SW480 (cell line): ENCODE measurements at regions not wholly inside any gene's neighbourhood (a gene's known extent, or its start where the extent isn't known, plus 50 kb on each side); places are given as distances from the start of the nearest gene placed in this dataset.
A peak's percentile ranks its signal among the peaks of the same experiment; 100 is the strongest.

Source experiments
- DNase-seq: peaks from one replicate; pipeline ENCODE4 v3.0.0-alpha.2; 2016; ENCODE audit warnings: low spot score

DNA sequence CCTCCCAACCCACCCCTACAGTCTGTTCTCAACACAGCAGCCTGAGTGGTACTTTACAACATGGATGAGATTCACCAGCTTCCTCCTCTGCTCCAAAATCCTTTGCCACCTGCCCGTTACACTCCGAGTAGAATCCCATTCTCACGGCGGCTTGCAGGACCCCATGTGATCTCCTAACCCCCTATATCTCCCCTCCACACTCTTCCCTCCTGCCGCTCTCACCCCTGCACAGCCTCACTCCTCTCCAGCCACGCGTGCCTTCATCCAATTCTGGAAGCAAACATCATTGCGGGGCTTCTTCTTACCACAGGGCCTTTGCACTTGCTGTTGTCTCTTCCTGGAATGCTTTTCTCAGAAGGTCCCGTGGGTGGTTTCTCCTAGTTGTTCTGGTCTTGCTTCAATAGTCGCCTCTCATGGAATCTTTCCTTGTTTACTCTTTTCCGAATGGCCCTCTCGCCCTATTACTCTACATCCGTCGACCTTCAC lies 472.3 kb downstream of the CDH26 start:
- DNase-seq, result no peak

DNA sequence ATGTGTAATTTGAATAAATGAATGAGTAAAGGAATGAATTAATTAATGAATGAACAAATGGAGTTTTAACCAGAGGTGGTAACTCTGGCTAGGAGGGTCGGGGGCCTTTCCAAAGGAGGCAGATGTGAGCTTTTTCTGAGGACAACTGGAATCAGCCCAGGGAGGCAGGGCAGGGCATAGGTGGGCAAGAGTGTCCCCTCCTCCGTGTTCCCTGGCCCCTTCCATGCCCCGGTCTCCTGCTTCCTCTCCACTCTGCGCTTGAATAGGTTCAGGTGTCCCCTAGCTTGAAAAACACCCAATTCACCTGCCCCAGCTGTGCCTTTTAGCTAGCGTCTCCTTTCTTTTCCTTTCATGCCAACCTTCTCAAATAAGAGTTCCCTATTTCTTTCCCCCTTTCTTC lies 473.1 kb downstream of the CDH26 start:
- no peak for DNase-seq

DNA sequence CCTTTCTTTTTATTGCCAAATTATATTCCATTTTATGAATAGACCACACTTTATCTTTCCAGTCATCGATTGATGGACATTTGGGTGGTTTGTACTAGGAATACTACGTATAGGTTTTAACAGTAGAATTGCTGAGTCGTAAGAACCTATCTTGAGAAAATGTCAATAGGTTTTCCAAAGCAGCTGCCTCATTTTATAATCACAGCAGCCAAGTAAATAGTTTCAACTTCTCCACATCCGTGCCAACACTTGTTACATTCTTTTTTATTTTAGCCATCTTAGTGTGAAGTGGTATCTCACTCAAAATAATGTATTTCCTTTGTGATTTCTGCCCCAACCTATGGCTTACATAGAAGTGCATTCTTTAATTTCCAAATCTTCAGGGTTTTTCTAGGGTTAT lies 479.2 kb downstream of the CDH26 start:
- no peak for DNase-seq

DNA sequence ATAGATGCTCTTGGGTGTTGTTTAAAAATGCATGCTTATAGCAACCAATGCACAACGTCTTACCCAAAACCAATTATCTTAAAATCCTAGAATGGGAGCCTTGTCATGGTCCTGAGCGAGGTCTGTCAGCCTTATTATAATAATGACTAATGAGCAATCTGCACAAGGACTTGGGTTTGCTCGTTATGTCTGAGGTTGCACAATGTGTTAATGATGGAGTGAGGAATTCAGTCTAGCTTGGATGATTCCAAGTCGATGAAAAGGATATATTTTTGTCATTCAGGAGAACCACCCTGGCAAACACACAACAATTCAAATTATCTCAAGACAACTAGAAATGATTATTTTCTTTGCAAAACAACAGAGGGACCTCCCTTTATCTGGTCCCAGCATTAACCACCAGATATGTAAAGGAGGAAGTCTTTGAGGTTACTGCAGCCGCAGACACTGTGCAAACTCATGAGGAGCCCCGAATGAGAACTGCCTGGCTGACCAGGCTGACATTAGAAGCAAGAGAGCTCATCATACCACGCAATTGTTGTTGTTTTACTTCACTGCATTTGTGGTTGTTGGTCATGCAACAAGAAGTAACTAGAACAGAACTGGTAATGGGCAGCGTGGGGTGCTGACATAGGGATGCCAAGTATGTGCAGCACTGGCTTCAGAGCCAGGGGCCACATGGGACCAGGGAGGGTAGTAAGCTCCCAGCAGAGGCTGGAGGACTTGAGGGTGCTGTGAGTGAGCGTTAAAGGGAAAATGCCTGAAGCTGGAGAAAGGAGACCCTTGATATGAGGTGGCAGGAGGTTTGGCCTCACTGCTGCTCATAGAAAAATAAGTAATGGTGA lies 488.3 kb downstream of the CDH26 start:
- DNase-seq, result no peak

DNA sequence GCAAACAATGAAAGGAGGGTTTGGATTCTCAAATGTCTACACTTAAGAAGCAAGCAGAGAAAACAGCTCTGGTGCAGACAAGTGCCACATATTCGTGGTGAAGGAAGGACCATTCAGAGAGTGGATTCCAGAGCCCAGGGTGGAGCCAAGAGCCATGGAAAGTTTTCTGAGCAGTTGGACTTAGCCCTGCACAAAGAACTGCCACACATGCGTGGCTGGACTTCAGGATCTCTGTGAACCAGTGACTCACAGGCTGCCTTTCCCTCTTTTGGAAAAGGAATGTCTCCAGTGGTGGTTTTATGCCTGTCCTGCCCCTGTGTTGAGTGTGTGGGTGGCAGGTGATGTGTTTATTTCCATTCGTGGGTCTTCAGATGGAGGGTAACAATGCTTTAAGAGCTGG lies 489.5 kb downstream of the CDH26 start:
- DNase-seq, result peak; percentile 79

DNA sequence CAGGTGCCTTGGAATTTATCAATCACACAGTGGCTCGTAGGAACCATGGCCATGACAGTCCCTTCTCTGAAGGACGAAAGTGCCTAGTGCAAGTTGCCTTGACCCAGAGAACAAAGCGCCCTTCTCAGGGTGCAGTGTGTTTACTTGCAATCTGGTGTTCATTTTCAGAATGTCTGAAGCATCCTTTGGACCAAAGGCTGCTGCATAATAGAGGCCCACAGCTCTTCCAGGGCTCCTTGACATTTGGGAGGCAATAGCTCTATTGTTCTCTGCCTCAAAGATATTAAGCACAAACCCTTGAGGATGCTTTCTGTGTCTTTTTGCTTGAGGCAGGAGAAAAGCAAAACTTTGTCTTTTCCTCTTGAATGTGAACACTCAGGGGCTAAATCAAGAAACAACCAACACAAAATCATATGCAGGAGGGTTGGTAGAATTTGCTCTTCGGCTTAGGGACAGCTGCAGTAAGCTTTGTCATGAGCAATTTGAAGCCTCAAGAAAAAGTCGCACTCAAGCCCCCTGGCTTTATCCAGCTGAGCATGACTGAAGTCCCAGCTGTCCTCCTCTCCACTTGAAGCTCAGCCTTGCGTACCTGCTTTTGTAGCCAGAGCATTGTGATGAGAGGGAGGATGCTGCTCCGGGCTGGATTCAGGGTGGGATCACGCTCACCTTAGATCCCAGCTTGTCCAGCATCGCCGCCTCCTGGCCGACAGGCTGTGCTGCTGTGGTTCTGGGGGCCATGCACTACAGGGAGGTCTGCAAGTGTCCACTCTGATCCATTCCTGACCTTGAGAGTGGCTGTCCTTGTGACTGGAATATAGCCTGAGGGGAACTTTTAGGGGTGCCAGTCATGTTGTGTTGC lies 495.4 kb downstream of the CDH26 start:
- DNase-seq, result no peak

DNA sequence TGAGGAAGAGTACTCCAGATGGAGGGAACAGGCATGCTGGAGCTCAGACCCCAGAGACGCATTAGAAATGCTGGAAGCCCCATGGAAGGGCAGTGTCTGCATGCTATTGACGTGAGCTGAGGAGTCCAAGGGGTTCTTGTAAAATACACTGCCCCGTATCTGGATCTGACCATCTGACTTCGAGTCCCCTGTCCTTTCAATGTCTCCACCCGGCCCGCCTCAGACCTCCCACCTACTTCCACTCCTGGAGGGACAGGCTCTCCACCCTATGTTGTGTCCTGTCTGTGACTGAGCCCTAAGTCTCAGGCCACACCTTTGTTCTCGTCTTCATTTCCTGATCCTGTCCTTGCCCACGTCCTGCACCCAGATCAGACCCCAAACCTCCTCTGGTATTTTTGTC lies 496.3 kb downstream of the CDH26 start:
- no peak for DNase-seq

DNA sequence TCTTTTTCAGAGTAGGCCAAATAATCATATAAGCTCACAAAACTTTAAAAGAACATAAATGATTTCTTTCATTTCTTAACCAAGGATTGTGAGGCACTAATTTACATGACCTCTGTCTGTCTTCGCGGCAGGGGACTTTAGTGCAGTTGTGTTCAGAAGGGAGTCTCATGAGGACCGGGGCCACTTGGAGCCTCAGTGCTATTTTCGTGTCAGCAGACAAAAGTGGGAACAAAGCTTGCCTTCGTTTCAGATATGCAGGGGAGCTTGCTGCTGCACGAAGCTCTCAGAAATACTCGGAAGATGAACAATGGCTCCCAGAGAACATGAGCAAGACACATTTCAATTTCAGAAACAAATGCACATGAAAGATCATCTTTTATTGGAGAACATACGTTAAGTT lies 497.0 kb downstream of the CDH26 start:
- DNase-seq, result no peak

DNA sequence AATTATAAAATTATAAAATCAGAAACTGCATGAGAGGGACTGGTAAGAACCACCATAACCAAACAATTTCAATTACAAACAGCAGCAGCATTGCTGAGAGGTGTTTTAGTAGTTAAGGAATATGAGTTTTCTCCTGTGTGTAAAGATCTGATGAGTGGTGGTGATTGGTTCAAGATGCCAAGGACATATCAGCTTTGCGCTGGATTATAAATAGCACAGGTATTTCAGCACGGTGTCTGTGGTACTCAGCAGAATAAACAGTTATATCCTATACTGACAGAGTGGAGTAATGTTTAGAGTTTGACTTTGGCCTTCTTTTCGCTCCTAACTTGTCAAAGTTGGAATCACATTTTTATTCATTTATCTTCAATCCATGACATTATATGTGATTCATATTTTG lies 501.0 kb downstream of the CDH26 start:
- no peak for DNase-seq

DNA sequence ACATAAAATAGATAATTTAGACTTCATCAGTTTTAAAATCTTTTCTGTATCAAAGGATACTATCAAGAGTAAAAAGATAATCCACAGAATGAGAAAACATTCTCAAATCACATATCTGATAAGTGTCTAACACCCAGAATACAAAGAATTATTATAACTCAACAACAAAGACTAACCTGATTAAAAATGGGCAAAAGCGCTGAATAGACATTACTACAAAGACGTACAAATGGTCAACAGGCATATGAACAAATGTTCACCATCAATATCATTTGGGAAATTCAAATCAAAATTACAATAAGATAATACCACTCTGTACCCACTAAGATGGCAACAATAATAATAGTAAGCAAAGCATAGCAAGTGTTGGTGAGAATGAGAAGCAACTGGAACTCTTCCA lies 503.8 kb downstream of the CDH26 start:
- no peak for DNase-seq

DNA sequence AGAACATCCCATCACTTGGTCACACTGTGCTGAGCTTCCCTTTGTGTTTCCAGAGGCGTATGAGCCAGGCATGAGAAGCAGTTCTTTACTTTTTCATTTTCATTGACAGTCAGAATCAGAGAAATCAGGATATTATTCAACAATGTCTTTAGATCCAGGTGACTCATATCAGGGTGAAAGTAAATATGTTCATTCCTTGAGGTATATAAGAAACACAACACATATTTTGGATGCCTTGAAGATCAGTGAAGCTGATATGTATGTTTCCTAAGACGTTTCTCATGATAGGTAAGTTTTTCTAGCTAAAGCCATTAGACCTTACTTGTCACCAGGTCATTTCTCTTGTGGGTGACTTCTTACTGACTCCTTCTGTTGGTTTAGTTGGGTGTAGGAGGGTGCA lies 505.6 kb downstream of the CDH26 start:
- DNase-seq, result no peak

DNA sequence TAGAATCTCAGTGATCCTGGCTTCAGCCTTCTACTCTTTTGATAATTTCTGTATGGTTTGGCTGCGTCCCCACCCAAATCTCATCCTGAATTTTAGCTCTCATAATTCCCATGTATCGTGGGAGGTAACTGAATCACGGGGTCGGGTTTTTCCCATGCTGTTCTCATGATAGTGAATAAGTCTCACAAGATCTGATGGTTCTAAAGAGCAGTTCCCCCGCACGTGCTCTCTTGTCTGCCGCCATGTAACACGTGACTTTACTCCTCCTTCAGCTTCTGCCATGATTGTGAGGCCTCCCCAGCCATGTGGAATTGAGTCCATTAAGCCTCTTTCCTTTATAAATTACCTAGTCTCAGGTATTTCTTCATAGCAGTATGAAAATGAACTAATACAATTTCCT lies 507.2 kb downstream of the CDH26 start:
- no peak for DNase-seq

DNA sequence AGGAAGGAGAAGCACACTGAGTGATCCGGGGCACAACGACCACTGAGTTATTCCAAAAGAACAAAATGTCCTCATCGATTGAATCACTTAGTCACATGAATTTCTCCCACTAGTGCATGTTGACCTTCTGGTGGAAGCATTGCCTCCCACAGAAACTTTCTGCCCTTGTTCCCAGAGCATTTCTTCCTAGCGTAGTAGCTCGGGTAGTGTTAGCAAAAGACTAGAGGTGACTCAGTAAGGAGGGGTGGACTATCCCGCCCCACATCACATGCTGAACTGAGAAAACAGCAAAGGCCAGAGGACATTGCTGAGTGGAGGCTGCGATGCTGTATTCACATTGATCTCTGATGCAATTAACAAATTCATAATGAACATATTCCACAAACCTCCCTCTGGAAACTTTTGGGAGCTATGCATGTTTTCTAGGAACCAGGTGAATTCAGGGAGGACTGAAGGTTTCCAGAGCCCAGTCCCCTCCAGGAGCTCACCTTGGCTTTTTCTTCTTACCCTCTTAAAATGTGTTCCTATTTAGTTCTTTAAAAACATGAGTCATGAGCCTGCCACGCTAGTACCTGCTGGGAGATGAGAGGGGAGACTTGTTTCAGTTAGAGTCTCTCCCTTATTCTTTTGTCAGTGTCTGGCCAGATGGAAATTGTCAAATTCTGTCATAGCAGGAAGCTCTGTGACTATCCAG lies 507.9 kb downstream of the CDH26 start:
- DNase-seq, result no peak

DNA sequence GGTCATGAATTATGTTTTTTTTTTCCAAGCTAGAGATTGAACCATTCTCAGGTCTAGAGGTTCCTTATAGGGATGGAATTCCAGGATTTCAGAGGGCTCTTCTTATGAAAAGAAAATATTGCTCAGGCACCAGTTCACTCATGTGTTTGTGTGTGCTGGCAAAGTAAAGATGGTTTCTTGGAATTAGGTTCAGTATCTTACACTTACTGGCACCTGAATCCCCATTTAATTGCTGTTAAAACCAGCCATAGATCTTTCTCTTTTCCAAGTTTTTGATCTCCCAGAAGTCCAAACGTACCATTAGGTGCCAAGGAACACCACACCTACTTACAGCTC lies 508.4 kb downstream of the CDH26 start:
- DNase-seq, result no peak

DNA sequence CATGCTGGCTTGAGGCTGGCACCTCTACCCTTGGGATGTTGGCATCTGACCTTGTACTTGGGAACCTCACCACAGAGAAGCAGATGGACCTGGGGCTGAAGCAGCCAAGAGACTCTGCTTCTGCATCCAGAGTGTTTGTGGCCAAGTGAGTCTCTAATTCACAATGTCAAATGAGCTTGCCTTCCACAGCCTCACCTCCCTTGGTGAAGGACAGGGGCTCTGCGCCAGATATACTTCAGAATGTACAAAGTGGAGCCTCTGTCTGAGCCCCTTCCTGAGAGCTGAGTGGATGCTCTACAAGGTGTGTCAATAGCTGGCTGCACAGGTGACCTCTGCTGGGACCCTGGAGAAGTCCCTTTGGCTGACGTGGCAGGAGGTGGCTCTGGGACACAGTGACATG lies 508.9 kb downstream of the CDH26 start:
- no peak for DNase-seq

DNA sequence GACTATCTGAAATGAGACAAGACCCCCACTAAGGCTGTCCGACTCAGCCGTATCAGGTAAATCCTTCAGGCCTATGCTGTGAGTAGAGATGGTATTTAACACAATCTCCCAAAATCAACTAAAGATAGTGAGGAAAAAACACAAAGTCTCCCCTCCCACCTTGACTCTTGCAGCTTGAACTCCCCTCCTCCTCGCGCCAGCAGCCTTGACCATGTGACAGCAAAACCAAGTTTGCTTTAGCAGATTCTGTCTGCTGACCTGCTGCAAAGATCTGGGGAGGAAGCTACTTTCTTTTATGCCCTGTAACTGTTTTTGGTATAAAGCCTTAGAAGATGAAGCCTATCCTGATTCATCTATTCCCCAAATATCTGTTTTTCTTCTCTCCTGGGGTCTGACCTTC lies 509.5 kb downstream of the CDH26 start:
- no peak for DNase-seq

DNA sequence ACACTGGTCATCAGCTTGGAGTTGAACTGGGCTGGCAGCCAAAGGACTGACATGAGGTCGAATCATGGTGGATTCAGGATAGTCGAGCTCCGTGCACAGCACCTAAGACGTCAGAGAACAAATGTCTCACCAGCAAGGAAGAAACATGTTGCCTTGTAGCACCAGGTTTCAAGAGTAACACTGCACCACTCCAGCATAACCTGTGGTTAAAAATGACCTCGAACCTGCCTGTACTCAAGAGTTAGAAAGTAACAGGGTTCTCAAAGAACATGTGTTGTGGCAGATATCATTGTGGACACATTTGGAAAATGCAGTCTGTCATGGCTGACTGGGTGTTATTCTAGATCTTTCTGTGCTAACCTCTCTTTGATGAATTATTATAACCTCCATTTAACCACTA lies 511.6 kb downstream of the CDH26 start:
- DNase-seq, result no peak

DNA sequence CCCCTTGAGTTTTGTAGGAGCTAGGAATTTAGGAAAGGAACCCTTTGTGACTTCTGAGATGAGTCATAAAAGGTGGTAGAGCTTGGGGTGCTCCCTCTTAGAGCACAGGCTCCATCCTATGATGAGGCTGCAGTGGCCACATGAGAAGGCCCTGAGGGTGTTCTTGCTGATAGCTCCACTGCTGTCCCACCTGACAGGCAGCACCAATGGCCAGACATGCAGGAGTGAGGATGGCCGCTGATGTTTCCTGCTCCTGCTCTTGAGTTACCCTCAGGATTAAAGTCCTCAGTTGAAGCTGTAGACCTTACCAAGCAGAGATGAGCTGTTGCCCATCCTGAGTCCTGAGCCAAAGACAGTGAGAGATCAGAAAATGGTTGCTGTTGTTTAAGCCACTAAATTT lies 512.1 kb downstream of the CDH26 start:
- no peak for DNase-seq

DNA sequence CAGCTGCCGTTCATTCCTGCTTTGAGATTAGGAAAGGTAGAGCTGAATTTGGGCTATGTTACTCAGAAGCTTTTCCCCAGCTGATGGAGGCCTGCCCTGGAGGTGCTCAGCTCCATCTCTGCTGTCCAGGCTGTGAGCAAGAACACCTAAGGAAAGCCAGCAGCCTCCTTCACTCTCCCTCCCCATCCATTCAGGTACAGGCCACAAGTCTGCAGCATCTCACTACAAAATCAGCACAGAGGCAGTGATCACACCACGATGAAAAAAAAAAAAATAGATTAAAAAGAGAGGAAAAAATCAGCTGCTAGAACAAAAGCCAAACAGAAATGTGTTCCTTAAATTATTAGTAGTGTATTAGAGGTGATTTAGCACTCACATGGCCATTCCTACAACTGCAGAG lies 515.0 kb downstream of the CDH26 start:
- no peak for DNase-seq

DNA sequence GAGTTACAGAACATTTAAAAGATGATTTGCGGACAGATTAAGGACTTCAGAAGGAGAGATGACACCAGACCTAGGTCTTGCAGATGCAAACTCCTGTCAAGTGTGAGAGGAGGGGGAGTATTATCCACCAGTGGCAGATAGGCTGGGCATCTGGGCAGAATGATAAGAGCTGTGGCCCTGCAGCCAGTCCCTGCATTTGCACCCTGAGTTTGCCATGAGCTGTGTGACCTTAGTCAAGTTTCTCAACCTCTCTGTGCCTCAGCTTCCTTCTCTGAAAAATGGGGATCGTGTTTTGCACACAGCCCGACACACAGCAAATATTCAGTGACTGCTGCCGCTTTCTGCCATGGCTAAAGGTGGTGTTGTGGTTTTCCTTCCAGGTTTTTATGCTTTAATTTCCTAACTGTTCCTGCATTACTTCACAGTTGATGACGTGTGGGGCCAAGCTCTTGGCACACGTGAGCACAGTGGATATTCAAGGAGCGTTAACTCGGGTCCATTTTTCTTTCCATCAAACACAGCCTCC lies 516.2 kb downstream of the CDH26 start:
- no peak for DNase-seq

DNA sequence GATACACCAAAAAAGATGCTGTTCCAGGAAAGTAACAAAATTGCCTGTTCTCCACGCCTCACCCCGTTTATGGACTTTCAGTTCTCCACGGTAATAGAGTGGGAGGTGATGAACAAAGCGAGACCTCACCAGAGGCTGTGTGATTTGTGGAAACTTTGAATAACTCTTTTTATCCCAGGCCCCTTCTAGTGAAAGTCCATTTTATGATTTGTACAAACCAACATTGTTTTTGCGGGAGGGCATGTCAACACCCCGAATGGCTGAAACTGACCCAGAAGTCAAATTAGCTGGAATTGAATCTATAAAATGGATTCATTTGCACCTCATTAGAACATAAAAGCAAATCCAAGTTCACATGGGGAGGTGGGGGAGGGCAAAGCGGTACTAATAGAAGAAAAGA lies 517.8 kb downstream of the CDH26 start:
- no peak for DNase-seq

DNA sequence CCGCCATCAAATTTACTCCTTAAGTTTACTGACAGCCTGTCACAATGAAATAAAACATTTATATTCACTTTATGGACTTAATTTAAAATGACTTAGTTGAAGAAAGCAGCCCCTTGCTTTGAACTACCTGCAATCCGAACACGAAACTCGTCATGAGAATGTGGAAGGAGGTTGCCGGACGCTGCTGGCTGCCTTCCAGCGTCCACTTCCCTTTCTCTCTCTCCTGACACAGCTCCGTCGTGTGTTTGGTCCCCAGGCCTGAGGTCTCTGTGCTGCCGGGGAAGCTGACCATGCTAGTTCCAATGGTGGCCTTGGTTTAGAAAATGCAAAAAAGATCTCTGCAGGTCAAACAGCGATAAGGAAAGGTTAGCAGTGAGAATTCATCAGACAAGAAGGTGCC lies 519.7 kb downstream of the CDH26 start:
- no peak for DNase-seq

DNA sequence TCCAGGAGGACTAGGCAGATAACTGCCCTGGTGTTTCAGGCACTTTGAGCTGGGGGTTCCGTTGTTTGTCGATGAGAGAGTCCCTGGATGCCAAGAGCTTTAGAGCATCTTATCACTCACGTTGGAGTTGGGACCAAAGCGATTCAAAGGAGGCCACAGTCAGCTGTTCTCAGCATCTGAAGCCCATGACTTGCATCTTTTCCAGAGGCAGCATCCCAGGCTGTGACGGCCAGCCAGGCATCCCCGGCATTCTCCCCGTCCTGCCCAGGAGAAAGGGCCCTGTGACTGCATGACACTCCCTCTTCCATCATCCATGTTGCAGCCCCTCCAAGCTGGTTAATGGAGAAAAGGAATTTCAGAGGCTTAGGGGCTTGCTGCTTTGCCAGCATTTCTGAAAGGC lies 520.3 kb downstream of the CDH26 start:
- DNase-seq, result no peak
